ENCODE measurements at regions not wholly inside any gene's neighbourhood (a gene's known extent, or its start where the extent isn't known, plus 50 kb on each side); places are given as distances from the start of the nearest gene placed in this dataset.
"Not testable (repeated sequence)": the region's sequence is repeated elsewhere in the genome, so short reads cannot be mapped to it uniquely, and the experiment has no call there.

DNA sequence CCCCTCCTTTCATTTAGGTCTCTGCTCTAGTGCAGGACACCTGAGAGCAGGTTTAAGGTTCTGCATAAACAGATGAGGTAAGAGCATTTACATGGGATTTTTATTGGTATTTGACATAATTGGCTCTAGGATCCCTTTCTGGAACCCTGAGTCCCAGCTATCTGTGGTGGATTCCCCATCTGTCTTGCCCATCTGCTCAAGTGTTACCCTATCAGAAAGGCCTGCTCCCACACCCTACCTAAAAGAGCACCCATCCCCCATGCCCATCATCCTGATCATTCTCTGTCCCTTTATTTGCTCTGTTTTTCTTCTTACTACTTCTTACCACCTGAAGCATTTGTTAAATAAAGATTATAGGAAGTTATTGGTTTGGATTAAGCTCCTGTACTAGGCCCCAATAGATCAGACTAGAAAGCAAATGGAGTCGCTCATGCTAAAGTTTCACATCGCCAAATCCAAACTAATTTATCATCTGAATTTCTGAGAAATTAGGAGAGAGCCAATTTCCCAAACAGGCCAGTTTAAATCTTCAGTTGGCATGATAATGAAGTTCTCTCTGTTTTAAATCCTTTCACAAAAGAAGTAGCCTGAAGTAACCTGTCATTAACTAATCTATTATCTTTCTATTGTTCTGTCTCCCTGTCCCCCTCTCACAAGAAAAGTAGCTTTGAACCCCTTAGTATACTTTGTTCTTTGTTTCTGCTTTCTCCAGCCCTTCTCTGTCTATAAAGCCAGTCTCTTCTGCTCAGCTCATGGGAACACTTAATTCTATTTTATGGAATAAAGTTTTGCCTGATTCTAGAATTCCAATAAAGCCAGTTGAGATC lies 178.6 kb downstream of the ZNF674 start:
- DNase-seq = no peak

DNA sequence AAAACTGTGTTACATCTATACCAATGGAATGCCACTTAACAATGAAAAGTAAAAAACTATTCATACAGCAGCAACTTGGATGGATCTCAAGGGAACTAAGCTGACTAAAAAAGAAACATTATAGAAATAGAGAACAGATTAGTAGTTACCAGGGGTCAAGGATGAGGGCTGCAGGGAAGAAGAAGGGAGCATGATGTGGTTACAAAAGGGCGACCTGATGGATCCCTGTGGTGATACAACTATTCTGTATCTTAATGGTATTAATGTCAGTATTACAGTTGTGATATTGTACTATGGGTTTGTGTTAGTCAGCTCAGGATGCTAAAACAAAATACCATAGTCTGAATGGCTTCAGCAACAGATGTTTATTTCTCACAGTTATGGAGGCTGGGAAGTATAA lies 190.7 kb downstream of the ZNF674 start:
- no peak for DNase-seq

DNA sequence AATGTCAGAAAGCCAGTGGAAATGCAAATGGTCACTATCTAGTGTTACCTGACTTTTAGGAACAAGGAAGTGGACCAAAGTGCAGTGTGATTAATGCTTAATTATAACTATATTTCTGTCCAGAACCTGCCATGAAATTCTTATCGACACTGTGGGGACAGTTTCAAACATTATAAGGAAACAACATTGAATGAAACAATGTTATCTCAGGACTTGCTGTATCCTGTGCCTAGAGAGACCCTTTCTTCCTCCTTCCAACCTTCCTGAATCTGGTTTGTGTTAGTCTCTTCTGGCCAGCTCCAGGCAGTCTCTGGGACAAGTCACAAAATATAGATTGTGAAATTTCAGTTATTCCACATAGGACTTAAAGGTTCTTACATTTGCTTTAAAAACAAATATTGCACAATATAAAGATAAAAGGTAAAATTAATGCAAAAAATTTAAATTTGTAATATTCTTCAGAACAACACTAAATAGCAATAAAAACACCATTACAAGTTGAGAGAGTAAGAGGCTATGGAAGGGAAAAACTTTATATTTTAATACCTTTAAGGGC lies 203.4 kb downstream of the ZNF674 start:
- DNase-seq = no peak

DNA sequence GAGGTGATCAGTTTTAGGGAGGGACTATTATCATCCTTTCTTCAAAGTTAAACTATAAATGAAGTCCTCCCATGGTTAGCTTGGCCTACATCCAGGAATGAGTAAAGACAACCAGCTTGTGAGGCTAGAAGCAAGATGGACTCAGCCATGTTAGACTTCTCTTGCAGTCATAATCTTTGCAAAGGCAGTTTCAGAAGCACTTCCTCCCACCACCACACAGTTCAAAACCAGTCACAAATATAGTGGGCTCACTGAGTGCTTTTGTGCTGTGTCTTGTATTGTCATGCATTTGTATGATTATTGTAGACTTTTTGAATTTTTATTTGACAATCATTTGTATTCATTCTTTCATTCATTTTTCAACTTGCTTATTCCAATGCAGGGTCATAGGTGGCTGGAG lies 204.5 kb downstream of the ZNF674 start:
- DNase-seq = no peak

DNA sequence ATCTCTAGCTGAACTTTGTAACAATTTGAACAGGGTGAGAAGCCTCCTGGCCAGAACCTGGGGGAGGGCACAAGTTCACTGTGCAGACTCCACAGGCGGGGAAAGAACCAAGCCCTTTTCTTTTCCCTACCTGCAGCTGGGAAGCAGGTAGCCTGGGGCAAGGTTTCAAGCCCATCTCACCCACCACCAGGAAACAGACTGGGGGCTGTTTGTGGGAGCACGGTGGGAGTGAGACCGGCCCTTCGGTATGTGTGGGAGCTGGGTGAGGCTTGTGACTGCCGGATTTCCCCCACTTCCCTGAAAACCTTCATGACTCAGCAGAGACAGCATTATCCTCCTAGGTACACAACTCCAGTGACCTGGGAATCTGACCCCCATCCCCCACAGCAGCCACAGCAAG lies 211.7 kb downstream of the ZNF674 start:
- DNase-seq = no peak

DNA sequence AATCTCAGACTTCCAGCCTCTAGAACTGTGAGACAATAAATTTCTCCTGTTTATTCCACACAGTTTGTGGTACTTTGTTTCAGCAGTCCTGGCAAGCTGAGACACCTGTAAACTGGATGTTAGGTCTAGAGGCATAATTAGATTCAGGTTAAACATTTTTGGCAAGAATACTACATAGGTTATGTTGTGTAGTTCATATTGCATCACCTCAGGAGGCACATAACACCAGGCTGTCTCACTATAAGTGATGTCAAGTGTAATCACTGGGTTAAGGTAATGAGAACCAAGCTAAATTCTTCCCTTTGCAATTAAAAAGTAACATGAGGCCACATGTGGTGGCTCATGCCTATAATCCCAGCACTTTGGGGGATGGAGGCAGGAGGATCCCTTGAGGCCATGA lies 214.2 kb downstream of the ZNF674 start:
- DNase-seq = no peak

DNA sequence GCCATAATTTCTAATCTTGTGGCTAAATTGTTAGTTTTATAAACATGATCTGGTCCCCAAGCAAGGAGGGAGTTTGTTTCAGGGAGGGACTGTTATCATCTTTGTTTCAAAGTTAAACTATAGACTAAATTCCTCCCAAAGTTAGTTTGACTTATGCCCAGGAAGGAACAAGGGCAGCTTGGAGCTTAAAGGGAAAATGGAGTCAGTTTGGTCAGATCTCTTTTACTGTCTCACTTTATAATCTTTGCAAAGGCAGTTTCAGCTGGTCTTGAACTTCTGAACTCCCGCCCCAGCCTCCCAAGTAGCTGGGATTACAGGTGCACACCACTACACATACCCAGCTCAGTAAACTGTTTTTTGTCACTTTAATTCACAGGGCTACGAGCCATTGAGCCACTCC lies 214.7 kb downstream of the ZNF674 start:
- DNase-seq = no peak

DNA sequence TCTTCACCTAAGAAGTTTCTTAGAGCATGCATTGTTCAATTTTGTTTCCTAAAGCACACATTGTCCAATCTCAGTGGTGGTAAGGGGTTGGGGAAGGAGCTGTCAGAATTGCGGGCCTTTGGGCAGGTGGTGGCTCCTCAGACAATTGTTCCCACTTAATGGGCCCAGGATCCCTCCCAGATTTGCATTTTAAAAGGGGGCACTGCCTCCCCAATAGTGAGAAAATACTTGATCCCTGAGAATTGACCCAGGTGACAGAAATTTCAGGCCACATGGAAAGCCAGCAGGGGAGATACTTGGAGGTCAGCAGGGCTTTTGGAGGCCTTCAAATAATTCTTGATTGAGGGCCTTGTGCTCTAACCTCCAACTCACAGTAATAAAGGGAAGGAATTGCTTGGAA lies 217.1 kb downstream of the ZNF674 start:
- no peak for DNase-seq

DNA sequence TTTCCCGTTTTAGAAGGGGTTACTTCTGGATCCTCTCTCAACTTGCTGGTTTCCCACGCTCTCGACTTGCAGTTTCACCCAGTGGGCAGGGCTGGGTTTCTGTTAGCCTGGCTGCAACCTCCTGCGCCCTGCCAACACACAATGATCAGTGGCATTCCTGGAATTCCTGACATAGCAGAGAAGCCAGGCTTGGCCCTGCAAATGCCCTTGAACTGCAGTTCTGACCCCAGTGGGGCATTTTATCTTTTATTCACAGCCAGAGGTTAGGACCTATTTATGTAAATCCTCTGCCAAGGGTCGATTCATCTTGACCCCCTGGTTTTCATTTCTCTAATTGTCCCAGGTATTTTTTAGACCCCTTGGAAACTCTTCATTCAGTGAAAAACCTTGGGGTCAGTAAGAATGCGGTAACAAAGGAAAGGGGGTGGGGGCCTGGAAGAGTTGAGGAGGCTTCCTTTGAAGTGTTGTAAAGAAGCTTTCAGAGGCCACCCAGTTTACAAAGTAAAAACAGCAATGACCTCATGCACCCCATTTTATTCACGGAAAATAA lies 217.6 kb downstream of the ZNF674 start:
- DNase-seq = peak; percentile 80

DNA sequence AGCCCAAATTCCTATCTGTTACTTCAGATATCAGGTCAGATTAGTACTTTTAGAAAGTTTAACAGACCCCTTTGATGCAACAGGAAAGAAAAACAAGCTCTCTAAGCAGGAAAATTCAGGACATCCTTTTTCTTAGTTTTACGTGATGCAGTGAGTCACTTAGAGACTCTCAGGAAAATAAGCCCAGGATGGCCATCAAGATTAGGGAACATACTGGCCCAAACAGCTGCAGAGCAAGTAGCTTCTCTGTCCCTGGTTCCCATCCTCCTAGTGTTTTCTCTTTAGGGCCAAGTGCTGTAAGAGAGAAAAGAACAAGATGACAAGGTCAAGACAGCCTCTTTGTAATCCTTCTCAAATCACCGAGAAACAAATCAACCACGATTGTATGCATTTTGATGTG lies 219.1 kb downstream of the ZNF674 start:
- peak; percentile 24 for DNase-seq

DNA sequence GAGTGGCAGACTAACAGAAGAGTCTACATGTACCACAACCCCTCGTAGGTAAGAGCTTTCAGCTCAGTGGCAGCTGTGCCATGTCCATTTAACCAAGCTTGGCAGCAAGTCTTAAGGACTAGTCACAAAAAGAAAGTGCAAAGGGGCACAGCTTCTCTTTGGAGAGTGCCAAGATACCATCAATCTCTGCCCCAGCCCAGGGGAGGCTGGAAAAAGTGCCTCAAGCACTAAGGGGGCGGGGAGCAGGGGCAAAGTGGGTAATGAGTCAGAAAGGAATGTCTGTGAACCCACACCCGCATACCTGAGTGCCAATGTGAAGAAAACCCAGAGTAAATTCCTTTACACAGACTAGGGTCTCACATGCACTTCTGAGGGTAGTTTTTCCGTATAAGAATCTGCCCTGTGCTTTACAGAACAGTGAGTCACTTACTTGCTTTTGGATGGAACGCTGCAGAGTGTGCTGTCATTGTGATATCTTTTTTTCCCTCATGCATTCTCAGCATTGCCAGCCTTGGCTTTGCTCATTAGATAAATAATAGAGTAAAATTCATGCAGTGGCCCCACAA lies 219.8 kb downstream of the ZNF674 start:
- peak; percentile 91 for DNase-seq

DNA sequence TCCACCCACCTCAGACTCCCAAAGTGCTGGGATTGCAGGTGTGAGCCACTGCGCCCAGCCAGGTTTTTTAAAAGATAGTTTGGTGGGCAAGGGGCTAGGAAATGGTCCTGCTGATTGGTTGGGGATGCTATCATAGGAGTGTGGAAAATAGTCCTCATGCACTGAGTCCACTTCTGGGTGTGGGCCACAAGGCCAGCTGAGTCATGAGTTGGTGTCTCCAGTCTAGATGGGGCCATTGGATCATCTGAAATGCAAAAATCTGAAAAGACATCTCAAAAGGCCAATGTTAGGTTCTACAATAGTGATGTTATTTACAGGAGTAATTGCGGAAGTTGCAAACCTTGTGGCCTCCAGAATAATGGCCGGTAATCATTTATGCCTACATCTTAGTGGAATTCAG lies 221.1 kb downstream of the ZNF674 start:
- no peak for DNase-seq

DNA sequence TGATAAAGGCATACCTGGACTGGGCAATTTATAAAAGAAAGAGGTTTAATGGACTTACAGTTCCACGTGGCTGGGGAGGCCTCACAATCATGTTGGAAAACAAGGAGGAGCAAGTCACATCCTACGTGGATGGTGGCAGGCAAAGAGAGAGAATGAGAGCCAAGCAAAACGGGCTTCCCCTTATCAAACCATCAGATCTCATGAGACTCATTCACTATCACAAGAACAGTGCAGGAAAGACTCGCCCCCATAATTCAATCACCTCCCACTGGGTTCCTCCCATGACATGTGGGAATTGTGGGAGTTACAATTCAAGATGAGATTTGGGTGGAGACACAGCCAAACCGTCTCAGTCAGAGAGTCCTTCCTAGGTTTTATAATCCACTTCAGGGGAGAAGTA lies 222.3 kb downstream of the ZNF674 start:
- not testable (repeated sequence) for DNase-seq

DNA sequence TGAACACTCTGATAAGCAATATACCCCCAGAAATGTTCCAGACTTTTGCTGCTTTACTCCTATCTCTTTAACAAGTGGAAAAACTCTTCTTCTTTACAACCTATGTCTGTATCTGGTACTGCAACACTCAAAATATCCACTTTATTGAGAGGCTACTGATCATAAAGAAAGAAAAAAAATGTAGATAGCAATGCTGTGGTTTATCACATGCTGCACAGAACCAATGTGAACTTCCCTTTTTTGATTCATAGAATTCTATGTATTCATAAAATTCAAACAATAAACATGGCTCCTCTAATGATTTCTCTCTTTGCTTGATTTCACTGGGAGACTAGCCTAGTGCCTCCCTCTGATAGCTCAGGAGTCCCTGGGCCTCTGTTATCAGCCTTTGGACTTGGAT lies 223.5 kb downstream of the ZNF674 start:
- DNase-seq = no peak

DNA sequence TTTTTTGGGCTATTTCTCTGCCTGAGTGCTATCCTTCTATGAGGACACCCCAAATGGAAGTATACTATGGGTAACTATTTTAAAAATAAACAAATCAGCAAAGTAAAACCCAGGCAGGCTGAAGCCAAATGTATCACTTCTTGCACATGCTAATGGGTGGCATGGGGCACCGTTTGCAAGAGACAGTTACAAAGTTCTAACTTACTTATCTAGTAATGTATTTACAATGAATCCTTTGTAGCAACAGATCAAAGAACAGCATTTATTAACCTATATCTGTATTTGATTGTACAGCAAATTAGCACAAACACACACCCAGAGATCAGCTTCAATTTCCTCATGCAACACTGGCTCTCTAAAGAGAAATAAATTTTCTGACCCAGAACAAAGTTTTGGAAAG lies 225.5 kb downstream of the ZNF674 start:
- no peak for DNase-seq

DNA sequence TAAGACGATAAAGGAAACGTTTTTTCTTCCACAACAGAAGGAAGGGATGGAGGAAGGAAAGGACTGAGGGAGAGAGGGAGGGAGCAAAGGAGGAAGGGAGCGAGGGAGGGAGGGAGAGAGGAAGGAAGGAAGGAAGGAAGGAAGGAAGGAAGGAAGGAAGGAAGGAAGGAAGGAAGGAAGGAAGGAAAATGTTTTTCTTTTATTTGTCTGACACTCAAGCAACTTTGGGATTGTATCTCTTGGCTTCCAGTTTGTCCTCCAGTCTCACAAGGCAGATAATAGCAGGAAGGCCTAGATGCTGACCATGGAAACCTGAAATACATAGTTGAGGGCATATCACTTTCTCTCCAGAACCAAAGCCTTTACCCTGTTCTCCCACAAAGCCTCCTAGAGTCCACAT lies 226.7 kb downstream of the ZNF674 start:
- no peak for DNase-seq

DNA sequence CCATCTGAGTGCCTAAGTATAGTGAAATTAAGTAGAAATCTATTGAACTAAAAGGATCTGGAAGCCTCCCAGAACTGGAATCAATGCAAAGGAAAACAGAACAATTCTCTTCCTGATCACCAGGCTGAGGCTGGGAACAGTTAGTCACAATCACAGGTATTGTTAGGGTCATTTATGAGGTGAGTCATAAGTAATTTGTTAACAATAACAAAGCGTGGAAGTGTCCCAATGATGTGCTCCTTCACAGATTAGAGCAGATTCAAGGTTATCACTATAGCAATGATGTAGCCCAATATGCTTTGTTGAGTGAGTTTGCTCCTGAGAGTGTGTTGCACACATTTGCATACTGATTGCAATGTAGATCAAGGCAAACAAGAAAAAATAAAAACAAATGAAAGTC lies 228.1 kb downstream of the ZNF674 start:
- peak; percentile 2 for DNase-seq

DNA sequence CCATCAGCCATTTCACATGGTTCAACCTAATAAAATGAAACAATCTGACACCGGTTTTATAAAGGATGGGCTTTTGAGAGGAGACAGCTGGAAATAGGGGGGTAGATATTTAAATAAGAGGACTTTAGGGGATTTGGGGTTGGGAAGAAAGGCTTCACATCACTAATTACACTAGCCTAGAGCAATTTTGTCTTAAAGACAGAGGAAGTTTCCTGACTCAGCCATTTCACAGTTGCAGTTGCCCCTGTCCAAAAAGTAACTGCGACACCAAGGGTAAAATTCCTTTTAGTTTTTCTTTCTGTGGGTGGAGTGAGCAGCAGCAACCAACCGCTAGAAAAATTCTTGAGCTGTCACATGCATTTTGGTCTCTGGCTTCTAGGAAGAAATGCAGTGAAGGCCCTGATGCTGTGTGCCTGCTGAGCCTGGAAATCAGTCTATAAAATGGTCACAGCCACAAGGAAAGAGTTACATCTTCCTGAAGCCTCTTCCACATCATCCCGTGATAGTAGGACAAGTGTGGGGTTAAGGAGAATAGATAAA lies 233.6 kb downstream of the ZNF674 start:
- DNase-seq = peak; percentile 2

DNA sequence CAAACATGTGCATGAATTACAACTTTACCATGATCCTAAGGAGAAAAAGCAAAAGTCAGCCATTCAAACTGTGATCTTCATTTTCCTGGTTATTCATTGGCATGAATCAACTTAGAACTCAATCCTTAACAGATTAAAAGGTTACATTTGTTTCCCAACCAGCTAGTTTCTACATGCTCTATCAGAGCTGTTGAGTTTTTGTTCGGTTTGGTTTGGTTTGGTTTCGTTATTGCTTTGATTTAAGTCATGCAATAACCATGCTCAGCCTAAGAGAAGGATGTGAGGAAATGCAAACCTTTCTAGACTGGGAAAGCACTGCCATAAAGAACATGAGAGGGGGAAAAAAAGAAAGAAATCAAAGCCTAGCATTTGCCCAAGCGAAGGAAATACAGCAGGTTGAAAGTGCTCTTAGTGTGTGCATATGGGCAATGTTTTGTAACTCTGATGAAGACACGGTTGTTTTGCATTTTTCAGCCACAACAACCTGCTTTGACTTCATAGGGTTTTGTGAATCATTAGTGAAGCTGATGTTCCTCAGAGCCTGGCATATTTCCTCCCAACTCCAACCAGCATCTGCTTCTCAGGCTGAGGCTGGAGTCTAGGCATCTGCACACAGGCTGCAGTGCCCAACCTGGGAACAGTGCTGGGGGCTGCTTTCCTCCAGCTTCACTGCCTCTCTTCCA lies 234.3 kb downstream of the ZNF674 start:
- DNase-seq = no peak

DNA sequence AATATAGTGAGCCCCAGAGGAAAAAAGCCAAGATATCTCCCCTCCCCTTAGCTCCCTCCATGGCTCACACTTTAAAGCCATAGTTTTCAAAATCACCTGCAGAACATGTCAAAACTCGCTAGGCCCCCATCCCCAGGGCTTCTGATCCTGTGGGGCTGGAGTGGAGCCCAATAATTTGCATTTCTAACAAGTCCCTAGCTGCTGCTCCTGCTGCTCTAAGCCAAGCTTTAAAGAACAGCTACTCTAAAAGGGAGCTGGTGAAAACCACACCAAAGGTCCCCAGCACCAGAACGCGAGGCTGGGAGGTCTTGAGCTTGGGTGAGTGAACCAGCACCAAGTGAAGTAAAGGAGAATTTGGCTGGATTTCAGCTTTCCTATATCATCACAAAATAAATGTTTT lies 237.1 kb downstream of the ZNF674 start:
- DNase-seq = no peak

DNA sequence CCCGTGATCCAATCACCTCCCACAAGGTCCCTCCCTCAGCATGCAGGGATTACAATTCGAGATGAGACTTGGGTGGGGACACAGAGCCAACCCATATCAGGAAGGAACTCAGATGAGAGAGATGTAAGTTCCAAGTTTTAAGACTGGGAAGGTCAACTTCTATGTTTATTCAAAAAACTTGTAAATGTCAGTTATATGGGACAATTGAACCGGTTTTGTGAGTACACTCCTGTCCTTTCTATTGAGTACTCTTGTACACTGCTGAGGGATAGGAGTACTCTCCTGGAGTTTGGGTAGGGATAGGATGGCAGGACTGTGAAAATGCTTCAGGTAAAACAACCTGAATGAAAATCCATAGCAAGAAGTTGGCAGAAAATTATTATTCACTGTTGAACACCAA lies 239.1 kb downstream of the ZNF674 start:
- no peak for DNase-seq

DNA sequence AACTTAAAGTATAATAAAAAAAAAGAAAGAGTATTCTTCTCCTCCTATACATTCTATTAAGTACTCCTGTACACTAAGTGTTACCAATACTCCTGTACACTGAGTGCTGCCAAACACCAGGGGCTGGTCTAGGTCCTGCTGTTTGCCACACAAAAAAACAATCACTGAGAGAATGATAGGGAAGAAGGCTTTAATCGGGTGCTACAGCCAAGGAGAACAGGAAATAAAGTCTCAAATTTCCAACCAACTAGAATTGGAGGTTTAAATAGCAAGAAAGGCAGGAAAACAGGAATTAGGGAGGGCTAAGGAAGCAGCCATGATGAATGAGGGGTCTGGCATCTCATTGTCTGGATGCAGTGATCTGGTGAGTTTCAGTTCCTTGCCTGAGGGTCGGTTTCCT lies 239.8 kb downstream of the ZNF674 start:
- DNase-seq = no peak

DNA sequence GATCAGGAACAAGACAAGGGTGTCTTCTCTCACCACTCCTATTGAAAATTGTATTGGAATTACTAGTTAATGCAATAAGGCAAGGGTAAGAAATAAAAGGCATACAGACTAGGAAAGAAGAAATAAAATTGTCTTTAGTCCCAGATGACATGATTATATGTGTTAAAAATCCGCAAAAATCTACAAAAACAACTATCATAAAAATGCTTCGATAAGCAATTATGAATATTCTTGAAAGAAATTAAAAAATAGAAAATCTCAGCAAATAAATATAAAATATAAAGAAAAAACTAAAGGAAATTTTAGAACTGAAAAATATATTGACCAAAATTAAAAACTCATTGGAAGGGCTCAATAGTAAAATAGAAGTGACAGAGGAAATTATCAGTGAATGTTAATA lies 243.3 kb downstream of the ZNF674 start:
- no peak for DNase-seq

All from kidney glomerular epithelial cell (primary cell).